GM12878 (cell line): ENCODE measurements at regions not wholly inside any gene's neighbourhood (a gene's known extent, or its start where the extent isn't known, plus 50 kb on each side); places are given as distances from the start of the nearest gene placed in this dataset.
A peak's percentile ranks its signal among the peaks of the same experiment; 100 is the strongest.

Source experiments
- BRCA1 ChIP-seq: IDR thresholded peaks from 2 replicates; pipeline ENCODE4 v1.6.1; 2011; ENCODE audit warnings: low read depth, low read length, improper control_type of control experiment
- CBFB ChIP-seq: IDR thresholded peaks from 2 replicates; pipeline ENCODE4 v1.6.1; 2016; ENCODE audit warnings: antibody characterized with exemption, low read depth
- CBX5 ChIP-seq: sonication (generic); IDR thresholded peaks from 2 replicates; pipeline ENCODE4 v1.6.1; 2016; ENCODE audit warnings: low read depth, moderate library complexity, mild to moderate bottlenecking, inconsistent platforms
- CEBPB ChIP-seq, 2 experiments: fragments of 150-350 bp in 1 of 2; IDR thresholded peaks; 2 replicates each; pipeline ENCODE4 v1.6.1; 2012 to 2014; ENCODE audit warnings: low read depth in 2 of 2, low read length in 2 of 2, borderline replicate concordance in 1 of 2, inconsistent platforms in 1 of 2
- IKZF1 ChIP-seq: fragments of 450-650 bp; conservative IDR thresholded peaks from 2 replicates; pipeline ENCODE4 v1.6.1; 2017; ENCODE audit warnings: antibody characterized with exemption, mild to moderate bottlenecking
- PAX8 ChIP-seq: fragments of 450-650 bp; IDR thresholded peaks from 2 replicates; pipeline ENCODE4 v1.6.1; 2017; ENCODE audit warnings: mild to moderate bottlenecking, moderate library complexity
- SIX5 ChIP-seq: IDR thresholded peaks from 2 replicates; pipeline ENCODE4 v1.6.1; 2011; ENCODE audit warnings: mild to moderate bottlenecking, low read depth, low read length, moderate library complexity; ENCODE audit not compliant: severe bottlenecking
- SMAD1 ChIP-seq: fragments of 450-650 bp; IDR thresholded peaks from 2 replicates; pipeline ENCODE4 v1.6.1; 2018; ENCODE audit warnings: mild to moderate bottlenecking, low read depth; ENCODE audit not compliant: partially characterized antibody
- SP1 ChIP-seq: IDR thresholded peaks from one replicate; pipeline ENCODE4 v1.6.1; 2011; ENCODE audit warnings: low read depth, low read length
- SPI1 ChIP-seq: IDR thresholded peaks from 2 replicates; pipeline ENCODE4 v1.6.1; 2011; ENCODE audit warnings: low read depth, mild to moderate bottlenecking, low read length, moderate library complexity, borderline replicate concordance; ENCODE audit not compliant: insufficient read depth
- SUZ12 ChIP-seq: fragments of 200-600 bp; sonication (generic); IDR thresholded peaks from one replicate; pipeline ENCODE4 v1.6.1; 2018; ENCODE audit warnings: antibody characterized with exemption, mild to moderate bottlenecking; ENCODE audit not compliant: unreplicated experiment
- TARDBP ChIP-seq: IDR thresholded peaks from 2 replicates; pipeline ENCODE4 v1.6.1; 2016; ENCODE audit warnings: borderline replicate concordance
- YY1 ChIP-seq: IDR thresholded peaks from 2 replicates; pipeline ENCODE4 v1.6.1; 2011; ENCODE audit warnings: low read depth, mild to moderate bottlenecking, low read length
- ZNF274 ChIP-seq: IDR thresholded peaks from one replicate; pipeline ENCODE4 v1.8.0; 2011; ENCODE audit not compliant: insufficient read length, insufficient read depth
- ZNF384 ChIP-seq: IDR thresholded peaks from 2 replicates; pipeline ENCODE4 v1.6.1; 2012; ENCODE audit warnings: low read depth, mild to moderate bottlenecking, low read length, improper control_type of control experiment, borderline replicate concordance
- ZSCAN29 ChIP-seq: fragments of 450-650 bp; IDR thresholded peaks from 2 replicates; pipeline ENCODE4 v1.6.1; 2017; ENCODE audit warnings: mild to moderate bottlenecking, moderate library complexity
- TF ChIP-seq, protein P1 (sequence below): fragments of 450-650 bp; formaldehyde crosslinking; IDR thresholded peaks from 2 replicates; pipeline ENCODE4 v1.4.0; 2020; ENCODE audit warnings: mild to moderate bottlenecking, moderate library complexity
- TF ChIP-seq, protein P2 (sequence below): IDR thresholded peaks from 2 replicates; pipeline ENCODE4 v1.6.1; 2011; ENCODE audit warnings: mild to moderate bottlenecking, low read depth, low read length, moderate library complexity; ENCODE audit not compliant: insufficient replicate concordance
- TF ChIP-seq, protein P3 (sequence below): IDR thresholded peaks from 2 replicates; pipeline ENCODE4 v1.6.1; 2012; ENCODE audit warnings: low read depth, low read length, improper control_type of control experiment
- TF ChIP-seq, protein P4 (sequence below): IDR thresholded peaks from 2 replicates; pipeline ENCODE4 v1.6.1; 2011; ENCODE audit warnings: borderline replicate concordance, low read depth, mild to moderate bottlenecking, moderate library complexity, low read length; ENCODE audit not compliant: insufficient read depth, poor library complexity, severe bottlenecking

DNA sequence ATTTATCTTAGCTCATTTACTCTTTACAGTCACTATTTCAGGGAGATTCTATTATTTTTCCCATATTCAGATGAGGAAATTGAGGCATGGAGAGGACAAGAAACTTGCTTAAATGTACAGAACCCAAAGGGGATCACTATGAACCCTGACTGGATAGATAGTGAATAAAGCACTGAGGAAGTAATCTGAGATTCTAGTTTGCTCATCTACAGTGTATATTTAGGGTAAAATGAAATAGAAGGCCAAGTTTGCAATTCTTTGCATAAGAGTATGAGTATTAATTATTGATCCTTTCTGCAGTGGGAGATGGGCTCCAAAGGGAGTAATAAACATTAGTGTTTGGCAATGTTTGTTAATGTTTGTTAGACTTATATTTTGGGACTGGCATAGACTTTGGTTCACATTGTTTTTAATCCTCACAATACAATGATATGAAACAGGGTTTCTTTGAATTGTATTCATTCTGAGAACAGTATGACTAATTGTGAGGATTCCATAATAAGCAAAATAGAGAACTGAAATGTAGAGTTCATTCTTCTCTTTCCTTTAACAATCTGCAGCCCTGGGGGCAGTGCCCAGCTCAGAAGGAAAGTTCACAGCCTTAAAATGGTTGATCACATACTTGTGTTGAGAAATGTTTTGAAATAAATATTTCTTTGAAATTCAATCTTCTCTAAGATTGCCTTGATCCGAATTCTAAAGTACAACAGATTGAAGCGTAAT lies 131.0 kb upstream of the ZNF804B start (continued):
- TF ChIP-seq, protein P1, sequence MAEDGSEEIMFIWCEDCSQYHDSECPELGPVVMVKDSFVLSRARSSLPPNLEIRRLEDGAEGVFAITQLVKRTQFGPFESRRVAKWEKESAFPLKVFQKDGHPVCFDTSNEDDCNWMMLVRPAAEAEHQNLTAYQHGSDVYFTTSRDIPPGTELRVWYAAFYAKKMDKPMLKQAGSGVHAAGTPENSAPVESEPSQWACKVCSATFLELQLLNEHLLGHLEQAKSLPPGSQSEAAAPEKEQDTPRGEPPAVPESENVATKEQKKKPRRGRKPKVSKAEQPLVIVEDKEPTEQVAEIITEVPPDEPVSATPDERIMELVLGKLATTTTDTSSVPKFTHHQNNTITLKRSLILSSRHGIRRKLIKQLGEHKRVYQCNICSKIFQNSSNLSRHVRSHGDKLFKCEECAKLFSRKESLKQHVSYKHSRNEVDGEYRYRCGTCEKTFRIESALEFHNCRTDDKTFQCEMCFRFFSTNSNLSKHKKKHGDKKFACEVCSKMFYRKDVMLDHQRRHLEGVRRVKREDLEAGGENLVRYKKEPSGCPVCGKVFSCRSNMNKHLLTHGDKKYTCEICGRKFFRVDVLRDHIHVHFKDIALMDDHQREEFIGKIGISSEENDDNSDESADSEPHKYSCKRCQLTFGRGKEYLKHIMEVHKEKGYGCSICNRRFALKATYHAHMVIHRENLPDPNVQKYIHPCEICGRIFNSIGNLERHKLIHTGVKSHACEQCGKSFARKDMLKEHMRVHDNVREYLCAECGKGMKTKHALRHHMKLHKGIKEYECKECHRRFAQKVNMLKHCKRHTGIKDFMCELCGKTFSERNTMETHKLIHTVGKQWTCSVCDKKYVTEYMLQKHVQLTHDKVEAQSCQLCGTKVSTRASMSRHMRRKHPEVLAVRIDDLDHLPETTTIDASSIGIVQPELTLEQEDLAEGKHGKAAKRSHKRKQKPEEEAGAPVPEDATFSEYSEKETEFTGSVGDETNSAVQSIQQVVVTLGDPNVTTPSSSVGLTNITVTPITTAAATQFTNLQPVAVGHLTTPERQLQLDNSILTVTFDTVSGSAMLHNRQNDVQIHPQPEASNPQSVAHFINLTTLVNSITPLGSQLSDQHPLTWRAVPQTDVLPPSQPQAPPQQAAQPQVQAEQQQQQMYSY (CRISPR knock-in tag), result no peak
- TF ChIP-seq BRCA1 (no peak), SIX5 (no peak), SMAD1 (peak; percentile 74), YY1 (0 out of 2 replicates have a peak, but pooled peaks have one; percentile 50), CEBPB (IDR thresholded peaks at IDR 0.05; ENCODE audit: borderline replicate concordance in 1 of 2, low read depth in 2 of 2, low read length in 2 of 2) (peak in 1 of 2 experiments; percentile 76; a peak in 1 of 4 replicates), SUZ12 (no peak), TARDBP (no peak), PAX8 (no peak), SP1 (peak; percentile 15), IKZF1 (peak; percentile 78), CBFB (no peak), ZSCAN29 (no peak), ZNF384 (no peak), SPI1 (peak; percentile 97), ZNF274 (no peak), CBX5 (peak; percentile 92; the same call in 1 of the 2 replicates)
- TF ChIP-seq, protein P2, sequence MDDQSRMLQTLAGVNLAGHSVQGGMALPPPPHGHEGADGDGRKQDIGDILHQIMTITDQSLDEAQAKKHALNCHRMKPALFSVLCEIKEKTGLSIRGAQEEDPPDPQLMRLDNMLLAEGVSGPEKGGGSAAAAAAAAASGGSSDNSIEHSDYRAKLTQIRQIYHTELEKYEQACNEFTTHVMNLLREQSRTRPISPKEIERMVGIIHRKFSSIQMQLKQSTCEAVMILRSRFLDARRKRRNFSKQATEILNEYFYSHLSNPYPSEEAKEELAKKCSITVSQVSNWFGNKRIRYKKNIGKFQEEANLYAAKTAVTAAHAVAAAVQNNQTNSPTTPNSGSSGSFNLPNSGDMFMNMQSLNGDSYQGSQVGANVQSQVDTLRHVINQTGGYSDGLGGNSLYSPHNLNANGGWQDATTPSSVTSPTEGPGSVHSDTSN, result no peak
- TF ChIP-seq, protein P3, sequence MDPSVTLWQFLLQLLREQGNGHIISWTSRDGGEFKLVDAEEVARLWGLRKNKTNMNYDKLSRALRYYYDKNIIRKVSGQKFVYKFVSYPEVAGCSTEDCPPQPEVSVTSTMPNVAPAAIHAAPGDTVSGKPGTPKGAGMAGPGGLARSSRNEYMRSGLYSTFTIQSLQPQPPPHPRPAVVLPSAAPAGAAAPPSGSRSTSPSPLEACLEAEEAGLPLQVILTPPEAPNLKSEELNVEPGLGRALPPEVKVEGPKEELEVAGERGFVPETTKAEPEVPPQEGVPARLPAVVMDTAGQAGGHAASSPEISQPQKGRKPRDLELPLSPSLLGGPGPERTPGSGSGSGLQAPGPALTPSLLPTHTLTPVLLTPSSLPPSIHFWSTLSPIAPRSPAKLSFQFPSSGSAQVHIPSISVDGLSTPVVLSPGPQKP, result no peak
- TF ChIP-seq, protein P4, sequence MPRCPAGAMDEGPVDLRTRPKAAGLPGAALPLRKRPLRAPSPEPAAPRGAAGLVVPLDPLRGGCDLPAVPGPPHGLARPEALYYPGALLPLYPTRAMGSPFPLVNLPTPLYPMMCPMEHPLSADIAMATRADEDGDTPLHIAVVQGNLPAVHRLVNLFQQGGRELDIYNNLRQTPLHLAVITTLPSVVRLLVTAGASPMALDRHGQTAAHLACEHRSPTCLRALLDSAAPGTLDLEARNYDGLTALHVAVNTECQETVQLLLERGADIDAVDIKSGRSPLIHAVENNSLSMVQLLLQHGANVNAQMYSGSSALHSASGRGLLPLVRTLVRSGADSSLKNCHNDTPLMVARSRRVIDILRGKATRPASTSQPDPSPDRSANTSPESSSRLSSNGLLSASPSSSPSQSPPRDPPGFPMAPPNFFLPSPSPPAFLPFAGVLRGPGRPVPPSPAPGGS, result peak; percentile 77
